DND-41 (cell line): ENCODE measurements at regions not wholly inside any gene's neighbourhood (a gene's known extent, or its start where the extent isn't known, plus 50 kb on each side); places are given as distances from the start of the nearest gene placed in this dataset.

ENCODE experiments used
- ATAC-seq: fragments of 200-7000 bp; cut with Tn5 transposase; 3 replicates; pipeline ENCODE4 v1.9.1; 2021; ENCODE audit warnings: low read depth; ENCODE audit not compliant: insufficient read depth
- DNase-seq: peaks from one replicate; pipeline ENCODE4 v3.0.0-alpha.2; 2020
- H2AFZ ChIP-seq: 2 replicates; pipeline ENCODE4 v1.6.0; 2012; ENCODE audit warnings: low read depth, low read length
- H3K27ac ChIP-seq: 2 replicates; pipeline ENCODE4 v1.5.1; 2012; ENCODE audit warnings: low read length, inconsistent platforms
- H3K27me3 ChIP-seq: fragments of 200-600 bp; sonication (generic); 2 replicates; pipeline ENCODE4 v1.6.0; 2012; ENCODE audit warnings: low read length, mild to moderate bottlenecking, inconsistent platforms; ENCODE audit not compliant: insufficient read depth, poor library complexity
- H3K36me3 ChIP-seq: 2 replicates; pipeline ENCODE4 v1.5.1; 2012; ENCODE audit warnings: low read length, inconsistent platforms; ENCODE audit not compliant: insufficient read depth
- H3K4me1 ChIP-seq: 2 replicates; pipeline ENCODE4 v1.5.1; 2012; ENCODE audit warnings: mild to moderate bottlenecking, low read length; ENCODE audit not compliant: insufficient read depth
- H3K4me2 ChIP-seq: 2 replicates; pipeline ENCODE4 v1.6.0; 2012; ENCODE audit warnings: mild to moderate bottlenecking, moderate library complexity, low read length, inconsistent platforms; ENCODE audit not compliant: insufficient read depth
- H3K4me3 ChIP-seq, 2 experiments: fragments of 200-600 bp in 1 of 2; shearing (Covaris generic) in 1 of 2; 2 replicates each; pipeline ENCODE4 v1.5.1; 2012 to 2016; ENCODE audit warnings: inconsistent platforms in 2 of 2, low read length in 2 of 2, mild to moderate bottlenecking in 2 of 2, low read depth in 1 of 2, moderate library complexity in 1 of 2
- H3K79me2 ChIP-seq: 2 replicates; pipeline ENCODE4 v1.6.0; 2012; ENCODE audit warnings: low read length, inconsistent platforms; ENCODE audit not compliant: insufficient read depth
- H3K9ac ChIP-seq: 2 replicates; pipeline ENCODE4 v1.6.0; 2012; ENCODE audit warnings: low read depth, mild to moderate bottlenecking, inconsistent platforms, low read length, moderate library complexity
- H3K9me3 ChIP-seq: 2 replicates; pipeline ENCODE4 v1.5.1; 2012; ENCODE audit warnings: low read length, moderate library complexity, mild to moderate bottlenecking, inconsistent platforms; ENCODE audit not compliant: insufficient read depth, severe bottlenecking
- H4K20me1 ChIP-seq: 2 replicates; pipeline ENCODE4 v1.6.0; 2012; ENCODE audit warnings: low read length; ENCODE audit not compliant: insufficient read depth
- EZH2 ChIP-seq: IDR thresholded peaks from 3 replicates; pipeline ENCODE4 v1.6.1; 2012; ENCODE audit warnings: borderline replicate concordance, low read depth, mild to moderate bottlenecking, moderate library complexity, low read length, inconsistent platforms; ENCODE audit not compliant: severe bottlenecking
- TF ChIP-seq, protein P1 (sequence below): IDR thresholded peaks from 2 replicates; pipeline ENCODE4 v1.5.1; 2012; ENCODE audit warnings: borderline replicate concordance, low read length, moderate library complexity, mild to moderate bottlenecking; ENCODE audit not compliant: poor library complexity, severe bottlenecking; ENCODE audit errors: extremely low read depth

DNA sequence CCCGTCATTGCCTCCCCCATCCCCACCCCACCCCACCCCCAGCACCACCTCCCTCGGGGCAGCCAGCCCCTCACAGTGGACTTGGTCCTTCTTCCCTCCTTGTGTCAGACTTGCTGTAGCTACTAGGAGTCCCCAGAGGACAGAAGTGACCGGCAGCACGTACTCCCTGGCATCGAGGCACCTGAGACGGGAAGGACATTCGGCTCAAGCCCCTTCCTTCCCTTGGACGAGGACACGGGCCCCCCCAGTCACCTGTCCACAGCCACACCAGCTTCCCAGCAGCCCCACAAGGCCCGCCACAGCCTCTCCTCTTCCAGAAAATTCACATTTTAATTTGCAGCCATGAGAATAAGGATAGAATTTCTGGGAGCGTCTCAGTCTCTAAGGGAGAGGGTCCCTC is 267.8 kb upstream of the SHH start:
- Histone ChIP-seq H3K27me3 (no peaks in the 10 kb centered on the region), H3K9ac (no peak overlapping the region), H3K4me2 (no peak overlapping the region), H3K4me1 (no peaks in the 10 kb centered on the region), H3K4me3 (no peak overlapping the region), H3K9me3 (no peaks in the 10 kb centered on the region), H3K79me2 (no peaks in the 10 kb centered on the region), H3K27ac (no peak overlapping the region), H2AFZ (no peak overlapping the region), H4K20me1 (no peaks in the 10 kb centered on the region), H3K36me3 (no peaks in the 10 kb centered on the region)
- ATAC-seq: no peak
- TF ChIP-seq EZH2: no peak
- TF ChIP-seq, protein P1, sequence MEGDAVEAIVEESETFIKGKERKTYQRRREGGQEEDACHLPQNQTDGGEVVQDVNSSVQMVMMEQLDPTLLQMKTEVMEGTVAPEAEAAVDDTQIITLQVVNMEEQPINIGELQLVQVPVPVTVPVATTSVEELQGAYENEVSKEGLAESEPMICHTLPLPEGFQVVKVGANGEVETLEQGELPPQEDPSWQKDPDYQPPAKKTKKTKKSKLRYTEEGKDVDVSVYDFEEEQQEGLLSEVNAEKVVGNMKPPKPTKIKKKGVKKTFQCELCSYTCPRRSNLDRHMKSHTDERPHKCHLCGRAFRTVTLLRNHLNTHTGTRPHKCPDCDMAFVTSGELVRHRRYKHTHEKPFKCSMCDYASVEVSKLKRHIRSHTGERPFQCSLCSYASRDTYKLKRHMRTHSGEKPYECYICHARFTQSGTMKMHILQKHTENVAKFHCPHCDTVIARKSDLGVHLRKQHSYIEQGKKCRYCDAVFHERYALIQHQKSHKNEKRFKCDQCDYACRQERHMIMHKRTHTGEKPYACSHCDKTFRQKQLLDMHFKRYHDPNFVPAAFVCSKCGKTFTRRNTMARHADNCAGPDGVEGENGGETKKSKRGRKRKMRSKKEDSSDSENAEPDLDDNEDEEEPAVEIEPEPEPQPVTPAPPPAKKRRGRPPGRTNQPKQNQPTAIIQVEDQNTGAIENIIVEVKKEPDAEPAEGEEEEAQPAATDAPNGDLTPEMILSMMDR: no peak
- no peak for DNase-seq

DNA sequence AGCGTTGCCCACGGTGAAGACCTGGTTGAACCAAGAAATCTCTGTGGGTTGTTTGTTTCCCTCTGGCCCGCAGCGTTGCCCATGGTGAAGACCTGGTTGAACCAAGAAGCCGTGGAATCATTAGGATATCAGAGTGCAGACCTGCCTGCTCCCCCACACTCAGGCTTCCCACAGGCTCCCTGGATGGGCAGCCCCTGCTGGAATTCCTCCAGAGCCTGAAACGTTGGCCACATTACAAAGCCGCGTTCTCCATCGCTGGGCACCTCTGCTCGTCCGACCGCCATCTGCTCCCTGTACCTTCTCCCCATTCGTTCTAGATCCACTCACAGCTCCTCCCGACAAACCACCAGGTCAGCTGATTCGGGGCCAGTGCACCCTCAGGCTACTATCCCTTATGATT is 266.9 kb upstream of the SHH start:
- Histone ChIP-seq H2AFZ (no peak overlapping the region), H3K27me3 (no peaks in the 10 kb centered on the region), H3K36me3 (no peaks in the 10 kb centered on the region), H3K79me2 (no peaks in the 10 kb centered on the region), H4K20me1 (no peaks in the 10 kb centered on the region), H3K4me1 (no peaks in the 10 kb centered on the region), H3K9me3 (no peaks in the 10 kb centered on the region), H3K27ac (no peak overlapping the region), H3K4me3 (no peak overlapping the region), H3K4me2 (no peak overlapping the region), H3K9ac (no peak overlapping the region)
- ATAC-seq (no peak), DNase-seq (no peak)
- TF ChIP-seq, protein P1: no peak
- no peak for TF ChIP-seq EZH2

DNA sequence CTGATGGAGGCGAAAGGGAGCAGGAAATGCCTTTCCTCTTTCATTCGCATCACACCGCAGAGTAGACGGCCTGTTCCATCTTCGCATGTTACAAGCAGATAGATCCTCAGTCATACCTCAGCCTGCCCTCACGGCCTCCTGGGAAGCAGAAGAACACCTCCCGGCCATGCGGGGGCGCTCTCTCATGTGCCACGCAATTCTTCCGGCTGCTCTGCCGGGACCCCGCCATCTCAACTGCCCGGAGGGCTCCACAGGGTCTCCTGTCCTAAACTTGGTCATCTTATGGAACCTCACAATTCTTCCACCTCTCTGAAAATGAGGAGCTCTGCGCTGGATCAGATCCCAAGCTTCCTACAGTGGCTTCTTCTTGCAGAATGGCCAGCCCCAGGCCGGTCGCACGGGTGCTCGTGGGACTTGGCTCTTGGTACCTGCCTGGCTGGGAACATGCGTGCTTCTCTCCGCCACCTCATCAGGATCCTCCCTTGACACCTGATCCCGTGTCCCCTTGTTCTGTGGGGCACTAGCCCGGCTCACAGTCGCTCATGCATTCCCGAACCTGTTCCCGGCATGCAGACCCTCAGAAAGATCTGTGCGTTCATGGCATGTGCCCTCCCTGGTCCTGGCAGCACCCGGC is 262.8 kb upstream of the SHH start:
- no peaks in the 10 kb centered on the region for H3K36me3 ChIP-seq
- ATAC-seq (no peak), DNase-seq (no peak)
- H3K27me3 ChIP-seq: no peaks in the 10 kb centered on the region
- H2AFZ ChIP-seq: no peak overlapping the region
- no peak overlapping the region for H3K9ac ChIP-seq
- H3K9me3 ChIP-seq: no peaks in the 10 kb centered on the region
- no peaks in the 10 kb centered on the region for H3K79me2 ChIP-seq
- H3K4me1 ChIP-seq: no peaks in the 10 kb centered on the region
- no peaks in the 10 kb centered on the region for H4K20me1 ChIP-seq
- no peak overlapping the region for H3K4me3 ChIP-seq
- H3K4me2 ChIP-seq: no peak overlapping the region
- TF ChIP-seq, protein P1: peak; percentile 26
- no peak for TF ChIP-seq EZH2
- H3K27ac ChIP-seq: no peak overlapping the region
